Cardiac septum (tissue), 1 donor: ENCODE measurements at regions not wholly inside any gene's neighbourhood (a gene's known extent, or its start where the extent isn't known, plus 50 kb on each side); places are given as distances from the start of the nearest gene placed in this dataset.

Experiments
- DNase-seq: peaks from one replicate; pipeline ENCODE4 v3.0.0-alpha.2; 2020; ENCODE audit warnings: low spot score
- intact Hi-C: fragments of 100-400 bp; cut with DNase I; formaldehyde crosslinking; loops from one replicate; pipeline ENCODE4 v1.14.0; 2022
- donor health status: DM: no; HTN: no; CAD: no.

DNA sequence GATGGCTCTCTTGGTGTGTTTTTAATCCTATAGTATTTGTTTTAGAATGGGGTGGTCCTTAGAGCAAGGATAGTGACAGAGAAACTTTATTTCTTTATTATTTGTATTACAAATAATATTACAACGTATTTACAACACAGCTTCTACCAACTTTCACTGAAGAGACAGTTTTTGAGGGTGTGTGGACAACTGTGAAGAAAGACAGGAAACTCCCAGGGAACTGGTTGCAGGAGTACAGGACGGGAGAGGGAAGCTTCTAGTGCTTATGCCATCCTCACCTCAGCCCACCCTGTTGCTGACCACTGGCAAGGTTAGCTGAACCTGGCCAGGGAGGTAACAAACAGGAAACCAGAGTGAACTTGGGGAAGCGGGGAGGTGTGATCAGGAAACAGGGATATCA lies 251.7 kb downstream of the BCL11A start:
- DNase-seq, result no peak
- intact Hi-C loops, result no loop called here

DNA sequence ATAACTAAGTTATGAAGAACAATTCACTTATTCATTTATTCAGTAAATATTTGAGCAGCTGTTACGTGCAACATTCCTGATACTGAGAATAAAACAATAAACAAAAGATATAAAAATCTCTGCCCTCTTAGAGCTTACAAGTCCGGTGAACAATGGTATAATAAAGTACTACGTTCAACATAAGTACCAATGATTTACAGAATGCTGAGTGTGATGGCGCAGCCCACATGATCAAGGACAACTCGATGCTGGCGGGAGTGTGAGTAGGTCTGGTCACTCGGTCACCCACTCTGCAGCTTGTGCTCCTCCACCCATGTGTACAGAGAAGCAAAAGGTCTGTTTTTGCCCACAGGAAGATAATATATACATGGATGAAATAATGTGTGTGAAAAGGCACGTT lies 254.3 kb downstream of the BCL11A start:
- intact Hi-C loops, result no loop called here
- DNase-seq, result no peak

GRCh38 chr2:60298006-60298696 lies 255.3 kb downstream of the BCL11A start:
- intact Hi-C loops, result no loop called here

DNA sequence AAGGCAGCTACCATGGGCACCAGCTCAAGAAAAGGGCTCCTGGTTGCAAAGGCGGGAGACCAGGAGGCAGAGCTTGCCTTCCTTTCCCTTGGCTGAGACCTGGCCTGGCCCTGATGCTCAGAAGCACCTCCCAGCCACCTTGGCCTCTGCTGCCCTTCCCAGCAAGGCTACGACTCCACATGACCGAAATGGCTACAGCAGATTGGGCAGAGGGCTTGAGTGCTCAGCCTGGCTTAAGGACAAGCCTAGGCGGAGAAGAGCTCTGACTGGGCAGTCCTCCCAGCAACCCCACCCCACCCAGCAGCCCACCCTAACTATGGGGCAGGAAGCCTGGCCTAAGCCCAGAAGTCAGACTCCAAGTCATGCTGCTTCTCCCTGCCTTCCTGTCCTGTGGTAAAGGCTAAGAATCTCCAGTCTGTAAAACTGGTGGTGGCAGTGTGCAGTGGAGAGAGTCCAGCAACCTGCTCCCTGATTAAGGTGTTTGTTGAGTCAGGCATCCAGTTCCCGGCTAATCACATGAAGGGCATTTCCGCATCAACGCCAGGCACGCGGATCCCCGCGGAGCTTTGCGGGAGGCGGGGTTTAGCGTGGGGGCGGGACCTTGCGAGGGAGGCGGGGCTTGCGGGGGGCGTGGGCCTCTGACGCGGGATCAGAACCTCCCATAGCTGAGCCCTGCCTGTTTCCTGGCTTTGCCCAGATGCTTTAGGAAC lies 256.0 kb downstream of the BCL11A start:
- no peak for DNase-seq
- intact Hi-C loops, result no loop called here

More at GRCh38 chr2:60298006-60298696, 255.3 kb downstream of the BCL11A start:
- no peak for DNase-seq

DNA sequence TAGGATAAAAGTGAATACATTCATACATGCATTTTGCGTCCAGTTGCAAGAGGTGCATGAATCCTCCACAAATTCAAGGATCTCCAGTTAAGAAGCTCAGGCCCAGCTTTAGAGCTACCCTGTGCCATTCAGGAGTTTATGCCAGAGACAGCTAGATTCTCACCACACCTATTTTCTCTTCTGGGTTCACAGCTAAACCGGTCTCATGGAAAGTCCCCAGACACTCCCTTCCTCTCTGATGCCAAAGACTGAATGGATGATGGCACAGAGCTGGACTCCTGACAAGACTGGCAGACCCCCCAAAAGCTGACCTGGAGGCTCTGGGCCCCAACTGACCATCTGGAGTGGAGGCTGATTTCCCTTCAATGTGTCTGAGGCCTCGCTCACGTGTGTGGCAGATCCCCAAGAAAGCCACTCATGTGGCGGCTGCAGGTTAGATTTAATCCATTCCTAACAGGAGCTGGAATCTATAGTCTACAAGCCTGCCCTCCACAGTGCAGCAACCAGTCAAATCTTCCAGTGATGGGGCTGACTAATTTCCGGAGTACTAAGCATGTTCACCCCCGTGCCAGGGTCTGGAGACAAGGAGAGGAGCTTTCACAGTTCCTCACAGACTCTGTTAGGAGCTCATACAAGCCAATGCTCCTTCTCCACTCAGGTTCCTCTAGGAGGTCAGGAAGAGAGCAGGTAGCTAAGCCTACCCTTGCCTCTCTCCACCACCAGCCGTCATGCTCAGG lies 257.1 kb downstream of the BCL11A start:
- no peak for DNase-seq
- intact Hi-C loops, result no loop called here

DNA sequence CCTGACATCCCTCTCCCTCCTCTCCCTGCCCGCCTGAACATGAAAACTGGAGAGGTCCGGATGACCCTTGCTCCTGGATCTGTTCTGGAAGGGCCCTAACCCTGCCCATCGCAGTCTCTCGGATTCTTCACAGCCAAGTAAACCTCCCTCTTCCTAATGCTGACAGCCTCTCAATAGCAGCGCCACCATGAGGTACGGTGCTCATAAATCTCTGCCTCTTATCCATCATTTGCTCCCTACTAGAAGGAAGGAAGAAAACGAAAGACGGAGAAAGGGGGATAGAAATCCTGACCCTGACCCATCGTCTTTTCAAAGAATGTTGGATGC lies 257.9 kb downstream of the BCL11A start:
- intact Hi-C loops, result no loop called here
- DNase-seq, result no peak

- intact Hi-C loops, result no loop called here
- DNase-seq, result no peak
Observed at GRCh38 chr2:60294901-60295635, 258.4 kb downstream of the BCL11A start.

- intact Hi-C loops, result no loop called here
- no peak for DNase-seq
Observed at GRCh38 chr2:60292242-60292641, 261.2 kb downstream of the BCL11A start.

DNA sequence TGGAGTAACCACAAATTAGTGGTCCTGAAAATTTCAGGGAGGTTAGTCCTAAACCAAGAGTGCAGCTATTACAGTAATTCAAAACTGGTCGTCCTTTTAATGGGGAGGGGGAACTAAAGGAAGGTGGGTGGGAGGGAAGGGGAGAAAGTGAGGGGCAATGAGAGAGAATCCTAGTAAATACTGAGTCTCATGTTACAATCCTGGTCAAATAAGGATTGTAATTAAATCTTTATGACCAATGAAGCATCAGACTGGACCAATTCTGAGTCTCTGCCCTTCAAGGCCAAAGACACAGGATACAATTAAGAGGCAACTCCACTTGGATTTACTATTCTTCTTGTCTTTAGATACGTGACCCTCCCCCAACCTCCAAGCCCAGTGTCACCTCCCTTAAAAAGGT lies 262.9 kb downstream of the BCL11A start:
- intact Hi-C loops, result no loop called here
- DNase-seq, result no peak

DNA sequence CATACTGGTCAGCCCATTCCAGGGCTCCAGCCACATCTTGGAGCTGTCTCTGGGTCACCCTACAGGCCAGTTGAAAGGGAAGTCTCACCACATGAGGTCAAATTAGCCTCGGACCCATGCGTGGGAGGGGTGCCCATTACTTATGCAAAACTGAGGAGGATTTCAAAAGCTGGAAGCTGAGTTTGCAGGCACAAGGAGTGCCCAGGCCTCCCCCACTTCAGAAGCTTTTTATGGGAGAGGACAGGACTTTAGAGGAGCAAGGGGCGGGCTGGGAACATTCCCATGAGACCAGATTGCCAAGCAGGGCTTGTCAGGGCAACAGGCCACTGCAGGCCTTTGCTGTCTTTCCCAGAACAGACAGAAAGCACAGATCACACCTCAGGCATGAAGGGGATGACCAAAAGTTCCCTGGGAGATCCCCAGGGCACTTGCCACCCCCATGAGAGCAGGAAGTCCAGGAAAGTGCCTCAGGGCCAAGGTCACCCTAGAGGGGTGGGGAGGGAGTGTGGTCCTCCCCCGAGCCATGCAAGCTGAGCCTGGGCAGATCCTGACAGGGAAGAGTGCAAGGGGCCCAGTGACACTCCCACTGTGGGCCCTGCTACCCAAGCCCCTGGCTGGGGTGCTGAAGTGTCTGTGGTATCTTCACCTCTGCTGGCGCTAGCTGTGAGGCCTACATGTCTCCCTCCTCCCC lies 267.7 kb downstream of the BCL11A start:
- intact Hi-C loops, result no loop called here
- DNase-seq, result no peak

DNA sequence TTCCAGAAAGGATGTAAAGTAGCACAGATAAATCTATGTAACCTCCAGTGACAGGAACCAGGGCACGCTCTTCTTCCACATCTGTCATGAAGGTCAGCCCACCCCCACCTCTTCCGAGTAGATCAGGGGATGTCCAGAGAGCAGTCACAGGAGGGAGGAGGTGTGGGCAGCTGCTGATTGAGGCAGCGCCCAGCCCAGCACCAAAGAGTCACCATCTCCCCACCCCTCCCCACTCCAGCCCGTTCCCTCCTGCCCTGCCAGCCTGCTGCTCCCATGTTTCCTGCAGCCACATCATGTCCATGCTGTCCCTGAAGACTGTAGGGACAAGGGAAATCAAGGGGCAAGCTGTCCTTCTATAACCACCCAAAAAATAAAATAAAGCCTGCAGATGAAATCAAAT lies 269.8 kb downstream of the BCL11A start:
- DNase-seq, result no peak
- intact Hi-C loops, result no loop called here

- intact Hi-C loops, result no loop called here
- DNase-seq, result no peak
Observed at GRCh38 chr2:60282886-60283285, 270.6 kb downstream of the BCL11A start.

- intact Hi-C loops, result no loop called here
- DNase-seq, result no peak
Observed at GRCh38 chr2:60281730-60282129, 271.7 kb downstream of the BCL11A start.

DNA sequence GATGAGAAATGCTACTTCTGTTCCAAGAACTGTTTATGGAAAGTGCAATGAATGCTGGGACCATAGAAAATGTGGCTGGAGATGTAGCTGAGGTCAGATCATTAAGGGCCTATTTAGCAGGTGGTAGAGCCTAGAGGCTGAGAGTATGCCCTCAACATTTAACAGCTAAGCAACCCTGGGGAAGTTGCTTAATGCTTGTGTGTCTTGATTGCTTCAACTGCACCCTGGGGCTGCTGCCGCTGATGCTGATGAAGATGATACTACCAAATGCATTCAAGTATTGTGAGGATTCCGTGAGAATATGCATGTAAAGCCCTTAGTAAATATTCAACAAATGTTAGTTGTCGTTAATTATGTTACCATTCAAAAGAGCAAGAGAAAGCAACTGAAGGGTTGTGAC lies 273.2 kb downstream of the BCL11A start:
- DNase-seq, result no peak
- intact Hi-C loops, result no loop called here

DNA sequence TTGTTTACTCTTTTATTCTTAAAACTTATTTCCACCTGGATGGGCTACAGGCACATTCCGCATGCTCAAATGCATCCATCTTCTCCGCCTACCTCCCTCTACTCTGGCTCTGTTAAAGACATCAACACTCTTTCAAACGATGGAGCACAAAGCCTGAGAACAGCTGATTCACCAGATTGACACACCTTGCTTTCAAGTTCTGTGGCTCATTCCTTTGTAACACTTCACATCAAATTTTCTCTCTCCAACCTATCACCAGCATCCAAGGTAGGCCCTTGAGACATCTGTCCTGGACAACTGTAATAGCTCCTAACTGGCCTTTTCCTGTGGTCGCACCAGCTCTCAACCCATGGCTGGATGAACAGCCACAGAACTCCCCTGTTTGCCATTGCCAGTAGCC lies 274.5 kb downstream of the BCL11A start:
- intact Hi-C loops, result no loop called here
- no peak for DNase-seq

DNA sequence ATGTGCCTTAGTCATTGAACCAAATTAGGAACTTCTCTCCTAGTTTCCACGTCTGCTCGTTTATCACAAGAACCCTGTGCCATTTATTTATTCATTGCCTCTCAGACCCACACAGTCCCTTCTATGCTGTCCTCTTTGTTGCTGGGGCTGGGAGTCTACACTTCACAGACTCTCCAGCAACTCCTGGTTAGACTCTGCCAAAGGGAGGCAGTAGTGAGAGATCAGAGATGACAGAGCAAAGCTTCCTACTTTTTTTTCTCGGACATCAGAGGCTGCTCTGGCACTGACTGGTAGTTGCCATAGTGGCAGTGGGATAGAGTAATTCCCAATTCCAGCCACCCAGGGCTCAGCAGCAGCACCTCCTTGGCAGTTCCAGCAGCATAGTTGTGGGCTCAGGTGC lies 277.5 kb downstream of the BCL11A start:
- DNase-seq, result no peak
- intact Hi-C loops, result no loop called here

DNA sequence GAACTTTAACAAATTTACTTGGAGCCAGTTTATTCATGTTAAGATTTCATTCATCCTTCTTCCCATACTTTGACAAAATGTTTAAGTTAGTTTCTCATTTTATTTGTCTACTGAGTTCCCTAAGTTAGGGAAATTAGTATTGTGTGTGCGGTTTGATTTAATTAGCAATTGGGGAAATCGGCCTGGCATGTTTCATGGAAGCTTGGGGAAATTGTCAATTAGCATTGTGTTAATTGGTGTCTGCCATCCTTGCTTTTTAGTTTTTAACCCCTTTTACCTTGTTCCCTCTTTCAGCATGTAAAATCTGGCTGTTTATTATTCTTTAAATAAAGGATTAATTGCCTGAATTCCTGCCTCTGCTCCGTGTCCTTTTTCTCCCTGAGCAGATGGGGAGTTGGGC lies 279.6 kb downstream of the BCL11A start:
- DNase-seq, result no peak
- intact Hi-C loops, result no loop called here

GRCh38 chr2:60271713-60272112 lies 281.7 kb downstream of the BCL11A start:
- intact Hi-C loops, result no loop called here
- DNase-seq, result no peak

DNA sequence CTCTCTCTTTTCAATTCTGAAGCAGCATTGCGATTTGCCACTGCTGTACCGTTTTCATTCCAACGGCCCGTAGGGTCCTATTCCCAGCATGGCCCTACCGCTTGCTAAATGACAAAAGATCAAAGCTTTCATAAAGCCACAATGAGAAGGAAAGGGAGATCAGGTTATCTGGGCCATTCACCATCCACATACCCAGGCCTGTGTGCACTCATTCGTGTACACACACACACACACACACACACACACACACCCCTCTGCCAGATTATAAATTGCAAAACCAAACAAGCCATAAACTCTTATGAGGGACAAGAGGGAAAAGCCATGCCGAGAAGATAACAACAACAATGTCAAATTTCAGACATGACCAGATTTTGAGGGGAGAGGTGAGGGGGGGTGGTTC lies 282.3 kb downstream of the BCL11A start:
- DNase-seq, result no peak
- intact Hi-C loops, result no loop called here

GRCh38 chr2:60268661-60269060 lies 284.8 kb downstream of the BCL11A start:
- intact Hi-C loops, result no loop called here
- DNase-seq, result no peak
